A549 (cell line): ENCODE measurements at regions not wholly inside any gene's neighbourhood (a gene's known extent, or its start where the extent isn't known, plus 50 kb on each side); places are given as distances from the start of the nearest gene placed in this dataset.
A peak's percentile ranks its signal among the peaks of the same experiment; 100 is the strongest.

Experiments used
- ATAC-seq, 2 experiments: fragments of 200-7000 bp in 1 of 2; fragments of >200 bp in 1 of 2; cut with Nextera tagmentation in 1 of 2; cut with Tn5 transposase in 1 of 2; 3 replicates each; pipeline versions ENCODE4 v1.8.0 to v1.9.1; 2018 to 2020; ENCODE audit warnings: mild to moderate bottlenecking in 1 of 2, moderate library complexity in 1 of 2
- CTCF ChIA-PET: fragments of 300-600 bp; sonication (Branson Sonifier 250); formaldehyde crosslinking; extraction: SDS; loops from one replicate; lab custom pipeline; 2021; ENCODE audit warnings: antibody characterized with exemption, inconsistent platforms; lab: Yijun Ruan, JAX
- POLR2A ChIA-PET: fragments of 350-600 bp; formaldehyde crosslinking; extraction: SDS; loops from one replicate; lab custom pipeline; 2021; ENCODE audit warnings: antibody characterized with exemption, inconsistent platforms; lab: Yijun Ruan, JAX
- DNase-seq, 2 experiments: peaks; one replicate each; pipeline versions ENCODE4 v3.0.0 to v3.0.0-alpha.2; 2011 to 2016; ENCODE audit warnings: low read depth in 1 of 2, low spot score in 1 of 2
- FAIRE-seq: peaks from 2 replicates; lab custom pipeline; 2011; peaks lifted over from hg19 to GRCh38; lab: Jason Lieb, UNC
- H3K27ac ChIP-seq, 2 experiments: fragments of >200 bp; sonication (Bioruptor Twin); formaldehyde crosslinking; 3 replicates each; pipeline ENCODE4 v1.5.1; 2016 to 2017
- H3K4me1 ChIP-seq: fragments of >200 bp; sonication (Bioruptor Twin); formaldehyde crosslinking; 3 replicates; pipeline ENCODE4 v1.6.1; 2016
- H3K4me2 ChIP-seq: fragments of >200 bp; sonication (Bioruptor Twin); formaldehyde crosslinking; 3 replicates; pipeline ENCODE4 v1.6.1; 2016
- H3K4me3 ChIP-seq: fragments of >200 bp; sonication (Bioruptor Twin); formaldehyde crosslinking; 3 replicates; pipeline ENCODE4 v1.5.1; 2016
- H3K9me3 ChIP-seq: fragments of >200 bp; sonication (Bioruptor Twin); formaldehyde crosslinking; 3 replicates; pipeline ENCODE4 v1.6.1; 2016
- ATOH8 ChIP-seq: fragments of 250-450 bp; sonication (Bioruptor Pico); IDR thresholded peaks from 2 replicates; pipeline ENCODE4 v1.5.0; 2020; ENCODE audit warnings: low read depth, mild to moderate bottlenecking, moderate library complexity
- BHLHE40 ChIP-seq: IDR thresholded peaks from 2 replicates; pipeline ENCODE4 v1.6.1; 2012; ENCODE audit warnings: low read depth, low read length, inconsistent platforms
- CEBPB ChIP-seq, 2 experiments: fragments of >200 bp in 1 of 2; sonication (Bioruptor Twin) in 1 of 2; formaldehyde crosslinking in 1 of 2; IDR thresholded peaks; 2 replicates each; pipeline ENCODE4 v1.6.1; 2012 to 2016
- CTCF ChIP-seq: fragments of >200 bp; sonication (Bioruptor Twin); formaldehyde crosslinking; IDR thresholded peaks from 3 replicates; pipeline ENCODE4 v1.5.1; 2016
- ELK1 ChIP-seq: fragments of 150-350 bp; IDR thresholded peaks from 2 replicates; pipeline ENCODE4 v1.6.1; 2014; ENCODE audit warnings: low read depth, mild to moderate bottlenecking, low read length
- ESRRA ChIP-seq: fragments of 150-350 bp; IDR thresholded peaks from 2 replicates; pipeline ENCODE4 v1.6.1; 2014; ENCODE audit warnings: mild to moderate bottlenecking, low read length, borderline replicate concordance
- FOSB ChIP-seq: fragments of 250-450 bp; sonication (Bioruptor Pico); IDR thresholded peaks from 2 replicates; pipeline ENCODE4 v1.5.0; 2020; ENCODE audit warnings: mild to moderate bottlenecking, moderate library complexity
- FOSL2 ChIP-seq, 2 experiments: fragments of 450-650 bp in 1 of 2; fragments of >200 bp in 1 of 2; sonication (Bioruptor Twin) in 1 of 2; formaldehyde crosslinking; IDR thresholded peaks; 2 replicates each; pipeline versions ENCODE4 v1.5.0 to v1.6.1; 2016 to 2020; ENCODE audit warnings: mild to moderate bottlenecking in 1 of 2, moderate library complexity in 1 of 2
- FOXS1 ChIP-seq: fragments of 250-450 bp; sonication (Bioruptor Pico); IDR thresholded peaks from 2 replicates; pipeline ENCODE4 v1.5.0; 2020; ENCODE audit warnings: mild to moderate bottlenecking, moderate library complexity
- JUN ChIP-seq, 2 experiments: fragments of >200 bp; sonication (Bioruptor Twin); formaldehyde crosslinking; IDR thresholded peaks; 2 replicates in 1 of 2; 3 replicates in 1 of 2; pipeline ENCODE4 v1.6.1; 2016 to 2017
- JUNB ChIP-seq: fragments of >200 bp; sonication (Bioruptor Twin); formaldehyde crosslinking; IDR thresholded peaks from 2 replicates; pipeline ENCODE4 v1.6.1; 2016
- NFE2L2 ChIP-seq: fragments of 150-350 bp; conservative IDR thresholded peaks from 2 replicates; pipeline ENCODE4 v1.6.1; 2014; ENCODE audit warnings: low read length
- POLR2AphosphoS2 ChIP-seq: conservative IDR thresholded peaks from 2 replicates; pipeline ENCODE4 v1.6.1; 2012; ENCODE audit warnings: low read length, improper control_type of control experiment, inconsistent platforms
- RFX5 ChIP-seq: fragments of 450-650 bp; IDR thresholded peaks from 2 replicates; pipeline ENCODE4 v1.7.1; 2014; ENCODE audit warnings: antibody characterized with exemption, mild to moderate bottlenecking, moderate library complexity
- SMC3 ChIP-seq: fragments of >200 bp; sonication (Bioruptor Twin); formaldehyde crosslinking; IDR thresholded peaks from 3 replicates; pipeline ENCODE4 v1.6.1; 2018; ENCODE audit warnings: inconsistent platforms
- ZSCAN20 ChIP-seq: fragments of 250-450 bp; sonication (Bioruptor Pico); IDR thresholded peaks from 2 replicates; pipeline ENCODE4 v1.8.0; 2022; ENCODE audit warnings: mild to moderate bottlenecking, moderate library complexity
- WGBS: methylation state at CpG from one replicate; pipeline ENCODE4 v1.1.6; 2017; ENCODE audit errors: missing lambda C conversion rate; 5-methylcytosine and 5-hydroxymethylcytosine counted together

GRCh38 chr4:14337892-14338584 lies 664.2 kb upstream of the CPEB2 start:
- Histone ChIP-seq H3K4me2 (no peak overlapping the region), H3K9me3 (no peaks in the 10 kb centered on the region), H3K4me3 (no peak overlapping the region), H3K4me1 (no peaks in the 10 kb centered on the region), H3K27ac (no peak overlapping the region)
- CTCF ChIA-PET = interaction anchor here (1.4 kb wide), 1 partner anchor 12 kb away, joined by 3 read pairs; no protein-coding TSS in a partner anchor
- DNase-seq = no peak
- 42% methylated on average over 2 of the region's 2 CpGs for WGBS
- POLR2A ChIA-PET = no interaction called here
- no peak for TF ChIP-seq CTCF
- peak in 1 of 2 experiments; percentile 39; a peak in 1 of 4 replicates for TF ChIP-seq CEBPB (IDR thresholded peaks at IDR 0.05)
- FAIRE-seq = no peak
- ATAC-seq = no peak

- Histone ChIP-seq H3K9me3 (no peaks in the 10 kb centered on the region), H3K27ac (no peak overlapping the region), H3K4me3 (no peak overlapping the region), H3K4me1 (no peaks in the 10 kb centered on the region), H3K4me2 (no peak overlapping the region)
- ATAC-seq (no peak), DNase-seq (no peak), FAIRE-seq (no peak)
- 68% methylated on average over 4 of the region's 4 CpGs for WGBS
- POLR2A ChIA-PET = no interaction called here
- no peak for TF ChIP-seq RFX5
- TF ChIP-seq POLR2AphosphoS2 = no peak
- TF ChIP-seq BHLHE40 = no peak
- no peak for TF ChIP-seq FOSB (CRISPR knock-in tag)
- TF ChIP-seq NFE2L2 = no peak
- no peak for TF ChIP-seq ELK1
- TF ChIP-seq JUNB = no peak
- no peak for TF ChIP-seq CTCF
- TF ChIP-seq JUN (IDR thresholded peaks at IDR 0.05) = no peak
- TF ChIP-seq ZSCAN20 (CRISPR knock-in tag) = no peak
- TF ChIP-seq FOSL2 (IDR thresholded peaks at IDR 0.05) = no peak
- TF ChIP-seq FOSL2 (CRISPR knock-in tag; IDR thresholded peaks at IDR 0.05) = no peak
- no peak for TF ChIP-seq ESRRA
- TF ChIP-seq FOXS1 (CRISPR knock-in tag) = no peak
- no peak for TF ChIP-seq SMC3
- TF ChIP-seq ATOH8 (CRISPR knock-in tag) = no peak
- CTCF ChIA-PET = interaction anchor here (1.4 kb wide), 1 partner anchor 11 kb away, joined by 3 read pairs; no protein-coding TSS in a partner anchor
Observed at GRCh38 chr4:14338585-14339265, 663.6 kb upstream of the CPEB2 start.
